ENCODE measurements at regions not wholly inside any gene's neighbourhood (a gene's known extent, or its start where the extent isn't known, plus 50 kb on each side); places are given as distances from the start of the nearest gene placed in this dataset.

GRCh38 chr9:570187-570586, 271.3 kb upstream of the DMRT1 start:
- FAIRE-seq (no peak), DNase-seq (ENCODE audit: insufficient read length) (no peak)
- TF ChIP-seq POLR2A (IDR thresholded peaks at IDR 0.05; ENCODE audit: low read depth, low read length) = no peak
- no peak for TF ChIP-seq TAF1 (IDR thresholded peaks at IDR 0.05; ENCODE audit: borderline replicate concordance, low read depth, low read length)
- no peak for TF ChIP-seq POLR2AphosphoS5 (IDR thresholded peaks at IDR 0.05; ENCODE audit: low read depth, low read length)

- DNase-seq (ENCODE audit: insufficient read length) (no peak), FAIRE-seq (no peak)
- no peak for TF ChIP-seq POLR2AphosphoS5 (IDR thresholded peaks at IDR 0.05; ENCODE audit: low read depth, low read length)
These were observed 270.4 kb upstream of the DMRT1 start for GRCh38 chr9:571066-571465.

- DNase-seq (ENCODE audit: insufficient read length) = no peak
- TF ChIP-seq TAF1 (IDR thresholded peaks at IDR 0.05; ENCODE audit: borderline replicate concordance, low read depth, low read length) (no peak), POLR2AphosphoS5 (IDR thresholded peaks at IDR 0.05; ENCODE audit: low read depth, low read length) (no peak), POLR2A (IDR thresholded peaks at IDR 0.05; ENCODE audit: low read depth, low read length) (no peak)
- FAIRE-seq = no peak
These were observed 269.8 kb upstream of the DMRT1 start for GRCh38 chr9:571741-572140.

GRCh38 chr9:573691-574410, 267.6 kb upstream of the DMRT1 start:
- TF ChIP-seq POLR2A (IDR thresholded peaks at IDR 0.05; ENCODE audit: low read depth, low read length) (no peak), TAF1 (IDR thresholded peaks at IDR 0.05; ENCODE audit: borderline replicate concordance, low read depth, low read length) (no peak)
- FAIRE-seq (no peak), DNase-seq (ENCODE audit: insufficient read length) (no peak)

- FAIRE-seq (no peak), DNase-seq (ENCODE audit: insufficient read length) (no peak)
- TF ChIP-seq POLR2A (IDR thresholded peaks at IDR 0.05; ENCODE audit: low read depth, low read length) = no peak
- no peak for TF ChIP-seq TAF1 (IDR thresholded peaks at IDR 0.05; ENCODE audit: borderline replicate concordance, low read depth, low read length)
- TF ChIP-seq POLR2AphosphoS5 (IDR thresholded peaks at IDR 0.05; ENCODE audit: low read depth, low read length) = no peak
These were observed 266.4 kb upstream of the DMRT1 start for GRCh38 chr9:575139-575538.

- TF ChIP-seq POLR2AphosphoS5 (IDR thresholded peaks at IDR 0.05; ENCODE audit: low read depth, low read length) (no peak), TAF1 (IDR thresholded peaks at IDR 0.05; ENCODE audit: borderline replicate concordance, low read depth, low read length) (no peak), POLR2A (IDR thresholded peaks at IDR 0.05; ENCODE audit: low read depth, low read length) (no peak)
- DNase-seq (ENCODE audit: insufficient read length) (no peak), FAIRE-seq (no peak)
These were observed 260.7 kb upstream of the DMRT1 start for GRCh38 chr9:580652-581342.

GRCh38 chr9:581673-582497, 259.6 kb upstream of the DMRT1 start:
- FAIRE-seq (no peak), DNase-seq (ENCODE audit: insufficient read length) (no peak)
- TF ChIP-seq TAF1 (IDR thresholded peaks at IDR 0.05; ENCODE audit: borderline replicate concordance, low read depth, low read length) = no peak
- TF ChIP-seq POLR2A (IDR thresholded peaks at IDR 0.05; ENCODE audit: low read depth, low read length) = no peak
- TF ChIP-seq POLR2AphosphoS5 (IDR thresholded peaks at IDR 0.05; ENCODE audit: low read depth, low read length) = no peak

- FAIRE-seq (no peak), DNase-seq (ENCODE audit: insufficient read length) (no peak)
- no peak for TF ChIP-seq TAF1 (IDR thresholded peaks at IDR 0.05; ENCODE audit: borderline replicate concordance, low read depth, low read length)
These were observed 258.7 kb upstream of the DMRT1 start for GRCh38 chr9:582775-583174.

GRCh38 chr9:587527-587926, 254.0 kb upstream of the DMRT1 start:
- DNase-seq (ENCODE audit: insufficient read length) (no peak), FAIRE-seq (no peak)
- no peak for TF ChIP-seq POLR2AphosphoS5 (IDR thresholded peaks at IDR 0.05; ENCODE audit: low read depth, low read length)
- no peak for TF ChIP-seq POLR2A (IDR thresholded peaks at IDR 0.05; ENCODE audit: low read depth, low read length)
- TF ChIP-seq TAF1 (IDR thresholded peaks at IDR 0.05; ENCODE audit: borderline replicate concordance, low read depth, low read length) = no peak

GRCh38 chr9:588981-589380, 252.5 kb upstream of the DMRT1 start:
- DNase-seq (ENCODE audit: insufficient read length) = no peak
- no peak for FAIRE-seq
- TF ChIP-seq POLR2A (IDR thresholded peaks at IDR 0.05; ENCODE audit: low read depth, low read length) (no peak), POLR2AphosphoS5 (IDR thresholded peaks at IDR 0.05; ENCODE audit: low read depth, low read length) (no peak), TAF1 (IDR thresholded peaks at IDR 0.05; ENCODE audit: borderline replicate concordance, low read depth, low read length) (no peak)

GRCh38 chr9:589723-590122, 251.8 kb upstream of the DMRT1 start:
- TF ChIP-seq POLR2A (IDR thresholded peaks at IDR 0.05; ENCODE audit: low read depth, low read length) (no peak), POLR2AphosphoS5 (IDR thresholded peaks at IDR 0.05; ENCODE audit: low read depth, low read length) (no peak), TAF1 (IDR thresholded peaks at IDR 0.05; ENCODE audit: borderline replicate concordance, low read depth, low read length) (no peak)
- DNase-seq (ENCODE audit: insufficient read length) (no peak), FAIRE-seq (no peak)

GRCh38 chr9:591292-591691, 250.2 kb upstream of the DMRT1 start:
- DNase-seq (ENCODE audit: insufficient read length) = no peak
- no peak for FAIRE-seq
- TF ChIP-seq TAF1 (IDR thresholded peaks at IDR 0.05; ENCODE audit: borderline replicate concordance, low read depth, low read length) (no peak), POLR2A (IDR thresholded peaks at IDR 0.05; ENCODE audit: low read depth, low read length) (no peak)
